Ecto neural progenitor cell (in vitro differentiated cells): ENCODE measurements at regions not wholly inside any gene's neighbourhood (a gene's known extent, or its start where the extent isn't known, plus 50 kb on each side); places are given as distances from the start of the nearest gene placed in this dataset.

Experiments used
- DNase-seq: peaks from one replicate; pipeline ENCODE4 v3.0.0-alpha.2; 2018; ENCODE audit warnings: low spot score

DNA sequence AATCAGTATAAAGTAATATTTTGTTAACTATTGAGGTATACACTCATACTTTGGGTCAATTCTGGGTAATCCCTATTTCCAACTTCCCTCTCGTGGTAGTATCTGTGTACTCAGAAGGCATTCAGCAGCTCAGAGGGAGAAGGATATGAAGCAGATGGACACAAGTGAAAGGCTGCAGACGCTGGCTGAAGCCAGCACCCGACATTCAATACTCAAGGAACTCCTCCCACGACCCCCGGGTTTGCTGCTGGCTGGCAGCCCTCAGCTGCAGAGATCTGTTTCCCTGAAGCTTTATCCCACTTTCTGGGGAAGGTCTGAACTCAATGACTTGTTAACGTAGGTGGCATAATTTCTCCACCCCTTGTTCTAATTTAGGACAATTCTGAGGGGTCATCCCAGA lies 847.3 kb upstream of the SOX11 start:
- DNase-seq, result no peak

DNA sequence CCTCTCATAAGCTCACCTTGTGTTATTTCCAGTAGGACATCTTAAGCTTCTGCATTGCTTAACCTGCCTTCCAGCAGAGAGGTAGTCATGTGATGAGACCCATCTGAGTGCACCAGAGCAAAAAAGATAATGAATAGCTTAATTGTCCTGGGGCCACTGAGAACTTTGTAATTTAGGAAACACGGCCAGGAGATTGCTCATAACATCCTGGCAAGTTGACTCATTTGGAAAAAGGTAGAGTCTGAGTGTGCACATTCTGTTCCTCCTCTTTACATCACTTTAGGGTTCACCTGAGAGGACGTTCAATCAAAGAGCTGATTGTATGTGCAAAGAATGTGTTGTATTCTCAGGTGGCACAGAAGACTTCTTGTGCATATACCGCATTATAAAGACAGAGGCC lies 830.2 kb upstream of the SOX11 start:
- DNase-seq, result no peak

DNA sequence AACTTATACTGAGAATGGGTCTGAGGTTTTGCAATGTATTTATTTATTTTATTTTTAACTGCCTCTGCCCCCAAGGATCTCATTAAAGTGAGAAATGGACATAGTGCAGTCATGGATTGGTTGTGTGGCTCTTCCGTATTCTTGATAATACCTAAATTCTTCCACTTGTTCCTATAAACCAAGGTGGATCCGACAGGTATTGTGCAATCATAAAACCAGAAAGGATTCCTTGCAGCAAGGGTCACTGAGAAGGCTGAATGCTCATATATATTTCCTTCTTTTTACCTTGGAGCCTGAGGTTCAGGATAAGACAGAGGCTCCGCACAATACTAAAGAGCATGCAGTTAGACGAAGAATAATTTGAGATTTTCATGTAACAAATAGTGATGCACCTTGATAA lies 826.0 kb upstream of the SOX11 start:
- no peak for DNase-seq

DNA sequence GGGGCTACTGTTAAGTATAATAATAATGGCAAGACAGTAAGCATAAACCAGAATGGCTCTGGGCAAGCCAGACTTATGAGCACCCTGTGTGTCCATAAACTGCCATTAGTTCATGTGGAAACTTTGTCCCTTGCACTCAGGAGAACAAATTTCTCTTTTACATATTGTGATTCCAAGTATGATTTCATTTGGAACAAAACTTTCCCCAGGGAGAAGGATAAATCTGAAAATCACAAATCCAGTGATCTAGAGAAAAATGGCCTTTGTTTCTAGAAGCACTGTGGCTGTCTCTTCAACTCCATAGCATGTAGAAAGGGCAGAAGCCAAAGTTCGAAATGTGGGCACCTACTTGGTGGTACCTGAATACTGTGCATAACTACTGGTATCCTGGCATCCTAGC lies 823.7 kb upstream of the SOX11 start:
- no peak for DNase-seq

DNA sequence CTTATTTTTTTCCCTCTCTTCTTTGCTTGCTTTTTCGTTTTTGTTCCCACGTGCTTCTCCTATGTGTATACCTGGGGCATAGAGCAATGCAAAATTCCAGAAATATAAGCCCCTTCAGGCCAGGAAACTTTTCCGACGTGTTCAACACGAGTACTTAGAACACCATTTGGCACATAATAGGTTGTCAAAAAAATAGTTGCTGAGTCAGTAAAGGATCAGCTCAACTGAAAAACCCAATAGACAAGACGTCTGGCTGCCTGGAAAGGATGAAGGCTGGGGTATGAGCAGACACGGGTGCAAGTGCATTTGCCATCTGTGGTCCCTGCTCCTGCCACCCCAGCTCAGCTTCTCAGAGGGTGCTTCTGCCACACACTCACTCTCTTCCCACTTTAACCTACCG lies 823.0 kb upstream of the SOX11 start:
- DNase-seq, result no peak

DNA sequence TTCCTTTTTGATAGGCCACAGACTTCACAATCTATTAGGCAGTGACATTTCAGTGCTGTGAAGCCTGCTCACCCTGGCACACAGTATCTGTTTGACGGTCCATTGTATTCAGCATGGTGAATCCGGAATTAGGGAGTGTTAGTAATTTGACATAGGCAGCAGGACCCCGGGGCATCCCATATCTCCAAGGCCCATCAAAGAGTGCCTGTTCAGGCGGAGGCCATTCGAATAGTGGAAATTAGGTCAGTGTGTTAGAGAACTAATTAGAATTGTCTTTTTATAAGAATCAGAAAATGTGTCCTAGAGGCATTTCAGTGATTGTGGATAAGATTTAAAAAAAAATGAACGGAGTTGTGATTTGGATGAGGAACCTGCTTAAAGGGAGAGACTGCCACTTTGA lies 818.8 kb upstream of the SOX11 start:
- DNase-seq, result no peak

DNA sequence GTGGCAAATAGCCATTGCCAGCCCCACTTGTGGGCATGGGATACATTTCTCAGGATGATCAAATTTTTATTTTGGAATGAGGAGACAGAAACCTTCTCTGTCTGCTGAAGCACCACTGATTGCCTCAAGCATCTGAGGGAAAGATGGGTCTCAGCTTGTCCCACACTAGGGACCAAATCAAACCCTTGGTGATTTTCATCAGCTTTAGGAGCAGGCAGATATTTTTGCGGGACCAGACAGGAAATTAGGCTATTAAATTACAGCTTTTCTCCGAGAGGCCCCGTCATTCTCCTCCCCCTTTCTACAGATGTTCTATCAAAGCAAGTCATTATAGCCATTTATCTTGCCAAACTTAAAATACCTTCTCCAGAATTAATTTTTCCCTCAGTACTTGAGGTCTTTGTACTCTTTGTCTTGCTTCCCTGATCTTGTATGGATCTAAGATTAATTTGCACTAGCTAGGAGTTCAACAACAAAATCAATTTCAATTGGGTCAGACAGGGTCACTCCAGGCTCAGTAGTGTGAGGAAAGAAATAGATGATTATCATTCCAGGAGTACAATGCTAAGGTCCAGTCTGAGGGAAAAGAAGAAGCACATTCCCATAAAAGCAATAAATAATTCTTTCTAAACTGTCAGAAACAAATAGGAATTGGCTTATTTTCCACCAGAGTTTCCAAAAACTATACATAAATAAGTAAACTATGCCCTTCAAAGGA lies 818.1 kb upstream of the SOX11 start:
- DNase-seq, result no peak

DNA sequence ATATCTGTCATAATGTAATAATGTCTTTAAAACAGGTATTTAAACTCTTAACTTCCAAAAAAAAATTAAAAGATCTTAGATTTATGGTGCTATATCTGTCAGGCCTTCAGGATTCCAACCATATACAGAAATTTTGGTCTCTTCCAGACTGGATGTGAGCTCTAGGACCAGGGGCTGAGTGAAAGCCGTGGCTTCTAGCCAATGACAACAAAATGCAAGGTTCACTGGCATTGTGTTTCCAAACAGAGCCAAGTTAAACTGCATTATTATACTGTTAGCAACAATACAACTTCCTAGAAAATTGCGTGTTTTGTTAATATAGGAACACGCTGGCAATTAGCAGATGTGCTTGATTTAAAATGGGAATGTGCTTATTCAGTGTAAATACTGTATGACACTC lies 809.8 kb upstream of the SOX11 start:
- DNase-seq, result no peak

DNA sequence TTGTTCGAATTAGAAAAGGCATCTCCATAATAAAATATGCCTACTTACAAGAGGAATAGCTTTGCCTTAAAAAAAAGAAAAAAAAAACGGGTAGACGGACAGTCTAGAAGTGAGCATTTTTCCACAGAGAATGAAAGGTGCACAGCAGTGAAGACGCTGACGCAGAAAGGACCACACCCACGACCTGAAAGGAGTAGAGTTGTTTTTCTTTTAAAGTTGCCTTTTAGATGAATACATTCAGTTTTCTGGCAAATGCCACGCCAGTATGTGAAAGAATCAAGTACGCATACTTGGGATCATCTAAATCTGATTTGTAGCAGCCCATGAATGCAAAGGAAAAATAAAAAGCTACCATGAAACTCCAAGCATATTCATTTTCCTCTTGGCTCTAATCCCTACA lies 809.2 kb upstream of the SOX11 start:
- no peak for DNase-seq

DNA sequence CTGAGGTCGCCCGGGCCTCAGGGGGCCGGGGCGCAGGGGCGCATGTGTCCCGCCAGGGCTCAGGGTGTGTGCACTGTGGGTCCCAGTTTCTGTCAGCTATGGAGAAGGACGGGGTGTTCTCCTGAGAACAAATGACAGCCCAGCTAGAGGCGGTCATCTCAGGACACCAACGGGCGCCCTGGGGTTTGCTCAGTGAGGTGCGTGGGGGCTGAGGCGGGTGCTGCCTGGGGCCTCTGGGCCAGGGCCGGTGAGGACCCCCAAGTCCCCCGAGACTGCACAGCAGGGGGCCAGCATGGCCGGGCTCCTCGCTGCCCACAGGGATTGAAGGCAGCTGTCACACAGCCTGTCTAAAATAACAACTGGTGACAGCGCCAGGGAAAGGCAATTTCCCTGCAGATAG lies 808.8 kb upstream of the SOX11 start:
- DNase-seq, result no peak

DNA sequence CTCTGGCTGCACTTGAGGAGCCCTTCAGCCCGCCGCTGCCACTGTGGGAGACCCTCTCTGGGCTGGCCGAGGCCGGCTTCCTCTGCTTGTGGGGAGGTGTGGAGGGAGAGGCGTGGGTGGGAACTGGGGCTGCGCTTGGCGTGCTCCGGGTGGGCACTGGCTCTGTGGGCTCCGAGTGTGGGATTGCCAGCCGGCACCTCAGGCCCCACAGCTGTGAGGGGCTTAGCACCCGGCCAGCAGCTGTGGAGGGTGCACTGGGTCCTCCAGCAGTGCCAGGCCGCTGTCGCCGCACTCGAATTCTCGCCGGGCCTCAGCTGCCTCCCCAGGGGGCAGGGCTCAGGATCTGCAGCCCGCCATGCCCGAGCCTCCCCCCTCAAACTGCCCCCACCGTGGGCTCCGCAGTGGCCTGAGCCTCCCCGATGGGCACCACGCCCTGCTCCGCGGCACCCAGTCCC lies 808.0 kb upstream of the SOX11 start:
- no peak for DNase-seq

DNA sequence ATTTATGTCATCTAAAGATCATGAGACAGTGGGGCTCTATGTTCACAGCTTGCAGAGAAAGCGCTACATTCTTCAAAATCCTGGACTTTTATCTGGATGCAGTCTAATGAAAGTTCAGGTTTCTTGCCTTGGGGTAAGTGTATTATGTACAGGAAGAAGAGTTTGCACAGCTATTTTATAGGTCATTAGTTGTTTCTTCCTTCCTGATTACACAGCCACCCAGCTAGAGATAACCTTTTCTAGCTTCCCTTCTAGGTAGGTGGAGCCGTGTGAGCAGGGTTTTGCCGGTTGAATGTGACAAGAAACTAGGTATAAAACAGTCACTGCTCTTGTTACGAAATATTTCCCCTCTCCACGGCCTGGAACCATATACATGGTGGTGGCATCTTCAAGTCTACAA lies 800.8 kb upstream of the SOX11 start:
- no peak for DNase-seq

DNA sequence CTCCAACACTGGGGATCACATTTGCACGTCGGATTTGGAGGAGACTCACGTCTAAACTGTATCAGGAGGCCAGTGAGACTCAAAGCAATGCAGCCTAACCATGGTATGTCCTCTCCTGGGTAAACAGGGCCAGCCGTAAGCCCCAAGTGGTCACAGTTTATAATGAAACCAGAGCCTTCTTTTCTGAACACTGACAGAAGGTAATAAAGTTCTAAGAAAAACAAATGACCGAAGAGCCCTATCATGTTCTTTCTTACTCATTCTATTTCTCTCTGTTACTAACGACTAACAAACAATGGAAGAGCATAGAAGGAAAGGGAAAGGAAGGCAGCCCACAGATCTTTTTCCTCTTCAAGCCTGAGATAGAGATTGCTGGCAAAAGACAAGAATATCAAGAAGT lies 796.8 kb upstream of the SOX11 start:
- no peak for DNase-seq

DNA sequence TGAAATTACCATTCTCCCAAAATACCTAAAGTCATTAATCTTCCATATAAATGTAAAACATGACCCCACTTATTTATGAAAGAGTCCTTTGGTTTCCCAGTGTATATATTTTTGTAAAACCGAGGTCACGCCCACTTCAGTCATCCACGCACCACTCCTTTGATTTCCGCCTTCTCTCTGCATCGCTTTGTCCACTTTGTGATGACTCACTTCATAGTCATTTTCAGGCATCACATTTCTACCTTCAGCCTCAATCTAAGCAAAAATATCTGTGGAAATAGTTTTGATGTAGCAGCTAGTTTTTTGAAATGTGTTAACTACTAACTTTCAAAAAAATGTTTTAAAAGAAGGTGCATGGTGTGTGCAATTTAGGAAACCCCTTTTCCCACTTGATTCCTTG lies 793.5 kb upstream of the SOX11 start:
- DNase-seq, result no peak

DNA sequence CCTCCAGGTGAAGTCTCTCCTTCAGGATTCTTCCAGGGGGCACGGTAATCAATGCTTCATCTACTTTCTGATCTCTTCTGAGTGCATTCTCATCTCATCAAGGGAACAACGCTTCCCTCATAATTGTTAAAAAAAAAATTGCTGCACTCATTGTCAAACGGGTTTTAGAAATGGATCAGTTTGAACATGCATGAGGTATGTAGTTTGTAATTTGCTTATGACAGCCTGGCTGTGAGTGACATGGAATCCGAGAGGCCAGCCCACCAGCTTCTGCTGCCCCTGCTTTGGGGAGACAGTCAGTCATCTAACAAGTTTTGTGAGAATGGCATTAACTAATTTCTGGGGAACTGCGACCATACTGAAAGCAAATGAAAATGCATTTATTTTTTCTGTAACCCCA lies 791.9 kb upstream of the SOX11 start:
- DNase-seq, result no peak

DNA sequence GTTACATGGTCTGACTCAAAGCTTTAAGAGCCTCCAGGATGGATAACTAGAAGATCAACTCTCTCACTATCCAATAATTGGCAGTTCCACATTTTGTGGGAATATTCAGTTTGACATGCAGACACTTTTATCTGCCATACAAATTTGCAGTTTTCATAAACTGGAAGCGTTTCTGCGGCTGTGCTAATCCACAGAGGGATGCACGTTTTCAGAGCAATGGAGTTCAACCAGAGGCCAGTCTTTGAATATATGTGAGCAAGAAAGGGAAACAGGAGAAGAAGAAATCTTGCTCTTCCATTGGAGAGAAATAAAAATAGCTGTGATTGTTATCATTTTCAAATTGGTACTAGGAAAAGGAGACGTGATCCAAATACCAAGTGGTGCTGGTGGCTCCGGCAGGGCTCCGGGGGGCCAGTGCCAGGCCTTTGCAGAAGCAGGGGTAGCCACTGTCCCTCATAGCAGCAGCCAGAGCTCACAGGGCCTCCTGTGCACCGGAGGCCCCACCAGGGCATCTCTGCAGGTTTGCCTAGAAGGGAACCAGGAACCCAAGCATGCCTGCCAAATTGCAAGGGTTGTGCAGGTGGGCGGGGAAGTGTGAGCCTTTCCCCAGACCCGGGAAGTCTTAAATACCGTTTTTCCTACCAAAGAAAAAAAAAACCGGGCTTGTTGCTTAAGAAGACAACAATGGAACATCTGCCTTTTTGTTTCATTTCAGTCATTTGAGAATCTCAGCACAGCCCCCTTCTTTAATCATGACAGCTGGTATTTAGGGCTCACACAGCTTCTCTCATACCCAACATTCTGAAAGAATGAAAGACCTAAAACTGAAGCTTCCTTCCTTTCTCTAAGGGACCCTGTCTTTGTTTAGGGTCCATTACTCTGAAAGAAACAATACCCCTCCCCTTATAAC lies 791.1 kb upstream of the SOX11 start:
- DNase-seq, result no peak

DNA sequence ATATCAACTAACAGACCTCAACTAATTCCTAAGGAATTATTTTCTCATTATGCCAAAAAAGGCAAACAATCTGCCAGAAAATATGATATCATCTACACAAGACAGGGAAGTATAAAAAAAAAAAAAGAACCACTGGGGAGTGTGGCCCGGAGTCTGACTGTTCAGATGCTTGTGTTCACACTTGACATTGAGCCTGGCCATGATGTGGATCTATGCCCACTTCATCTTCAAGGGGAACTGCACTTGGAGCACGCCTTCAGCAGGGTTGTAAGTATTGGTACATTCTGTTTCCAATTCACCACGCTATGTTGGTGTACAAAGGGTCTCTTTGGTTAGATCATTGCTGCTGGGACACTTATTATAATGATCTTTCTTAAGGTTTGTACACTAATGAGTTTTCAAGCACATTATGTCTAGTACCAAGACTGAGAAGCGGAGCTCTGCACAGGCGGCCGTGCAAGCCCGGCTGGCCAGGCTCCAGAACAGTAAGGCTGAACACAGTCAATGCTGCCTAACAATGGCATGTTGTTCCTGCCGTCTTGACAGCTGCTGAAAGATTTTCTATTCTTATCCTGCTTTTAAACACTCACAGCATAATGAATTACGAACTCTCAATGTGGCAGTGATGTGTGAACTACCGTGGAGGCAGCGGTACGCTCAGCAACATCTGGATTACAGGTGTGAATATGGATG lies 788.4 kb upstream of the SOX11 start:
- DNase-seq, result no peak

DNA sequence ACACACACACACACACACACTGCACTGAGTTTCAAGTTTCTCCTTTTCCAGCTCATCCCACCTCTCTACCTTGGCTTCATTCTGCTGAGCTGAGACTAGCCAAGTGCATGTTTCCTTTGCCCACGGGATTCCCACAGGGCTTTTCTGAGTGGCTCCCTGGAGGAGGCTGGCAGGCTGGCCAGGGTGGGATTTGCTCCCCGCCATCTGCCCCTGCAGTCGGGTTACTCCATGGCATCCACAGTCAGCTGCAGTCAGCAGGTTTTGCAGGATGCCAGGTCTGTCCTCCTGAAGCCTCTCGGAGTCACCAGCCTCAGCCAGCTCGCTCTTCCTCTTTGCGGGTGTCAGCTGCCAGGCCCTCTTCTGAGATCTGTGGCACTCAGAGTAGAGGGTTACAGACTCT lies 783.7 kb upstream of the SOX11 start:
- no peak for DNase-seq

DNA sequence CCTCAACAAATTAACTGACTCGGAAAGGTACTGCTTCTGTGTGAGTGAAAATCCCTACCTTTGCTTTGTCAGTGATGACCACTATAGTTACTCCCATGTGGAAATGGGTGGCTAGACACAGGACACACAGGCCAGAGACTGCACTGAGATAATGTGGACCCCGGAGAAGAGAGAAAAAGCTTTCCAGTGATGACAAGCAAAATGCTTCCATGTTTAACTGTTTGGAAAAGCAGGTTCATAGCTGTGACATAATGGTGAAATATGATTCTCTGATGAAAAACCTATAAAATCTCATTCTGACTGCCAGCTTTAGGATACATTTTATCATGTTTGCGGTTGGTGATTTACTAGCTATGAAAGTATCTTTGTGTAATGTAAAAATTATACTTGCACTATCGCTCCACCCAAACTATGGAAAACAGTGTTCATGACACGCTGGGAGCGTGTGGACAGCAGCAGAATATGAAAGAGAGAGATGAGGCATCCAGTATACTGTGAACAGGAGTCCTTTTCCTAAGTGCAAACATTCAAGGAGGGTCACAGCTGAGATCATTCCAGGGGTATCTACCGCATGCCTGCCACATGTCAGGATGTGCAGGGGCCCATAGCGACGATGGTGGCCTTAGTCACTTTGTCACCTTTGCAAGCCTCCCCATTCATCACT lies 782.7 kb upstream of the SOX11 start:
- DNase-seq, result no peak

DNA sequence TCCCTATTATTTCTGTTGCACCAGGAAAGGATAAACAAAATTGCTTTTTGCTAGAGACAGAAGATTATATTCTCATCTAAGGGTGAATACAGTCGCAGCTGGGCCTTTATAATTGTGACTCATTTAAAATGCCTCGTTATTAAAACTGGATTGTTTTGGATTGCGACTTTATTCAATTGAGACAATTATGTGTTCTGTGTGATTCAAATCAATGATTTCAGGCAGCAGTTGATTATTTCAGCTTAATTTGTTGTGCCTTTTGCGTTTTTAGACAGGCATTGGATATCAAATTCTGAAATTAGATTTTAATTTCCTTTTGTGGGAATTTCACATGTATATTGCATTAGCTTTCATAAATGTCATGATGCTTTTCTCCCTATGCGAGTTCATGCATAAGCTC lies 778.1 kb upstream of the SOX11 start:
- DNase-seq, result no peak

DNA sequence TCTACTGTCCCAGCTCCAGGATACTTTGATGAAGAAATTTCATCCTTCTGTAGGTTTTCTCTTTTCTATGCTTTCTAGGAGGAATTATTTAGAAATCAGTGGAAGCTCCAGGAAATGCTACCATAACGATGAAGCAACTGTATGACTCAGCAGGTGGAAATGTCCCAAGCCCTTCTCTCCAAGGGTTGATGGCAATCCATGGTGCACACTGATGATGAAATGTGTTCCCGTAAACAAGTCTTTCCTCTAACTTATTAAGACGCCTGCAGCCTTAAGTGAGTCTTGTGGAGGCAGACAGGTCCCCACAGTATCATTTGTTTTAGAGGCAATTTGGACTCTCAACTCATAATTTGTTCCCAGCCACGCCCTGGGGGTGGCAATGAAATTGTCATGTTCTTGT lies 777.6 kb upstream of the SOX11 start:
- DNase-seq, result no peak

DNA sequence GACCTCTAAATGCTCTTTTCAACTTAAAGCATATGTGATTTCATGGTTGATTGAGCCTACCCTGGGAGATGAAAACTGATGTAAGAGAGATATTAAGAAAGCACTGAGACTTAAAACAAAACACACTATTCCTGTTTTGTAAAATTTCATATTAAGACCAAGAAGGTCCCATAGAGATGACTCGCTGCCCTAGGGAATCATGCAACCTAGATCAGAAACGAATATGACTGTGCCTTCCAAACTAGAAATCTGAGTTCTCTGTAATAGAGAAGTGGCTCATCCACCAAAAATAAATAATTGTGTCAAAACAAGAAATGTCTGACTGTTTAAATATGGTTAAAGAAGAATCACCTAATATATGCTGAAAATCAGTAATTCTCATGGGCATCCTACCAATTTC lies 776.8 kb upstream of the SOX11 start:
- DNase-seq, result no peak
